ENCODE measurements at regions not wholly inside any gene's neighbourhood (a gene's known extent, or its start where the extent isn't known, plus 50 kb on each side); places are given as distances from the start of the nearest gene placed in this dataset.

DNA sequence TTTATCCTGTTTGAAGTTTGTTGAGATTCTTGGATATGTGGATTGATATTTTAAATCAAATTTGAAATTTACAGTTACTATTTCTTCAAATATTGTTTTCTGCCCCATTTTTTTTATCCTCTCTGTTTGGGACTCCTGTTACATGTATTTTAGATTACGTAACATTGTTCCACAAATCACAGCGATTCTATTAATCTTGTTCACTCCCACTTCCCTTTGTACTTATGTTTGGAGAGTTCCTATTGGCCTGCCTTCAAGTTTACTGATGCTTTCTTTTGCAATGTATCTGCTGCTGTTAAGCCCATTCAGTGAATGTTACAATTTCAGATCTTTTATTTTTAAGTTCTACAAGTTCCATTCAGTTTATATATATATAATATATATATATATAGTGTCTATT lies 288.3 kb upstream of the TNRC6C start:
- DNase-seq, result no peak
- H3K36me3 ChIP-seq, result no peaks in the 10 kb centered on the region
- H3K27ac ChIP-seq, result no peak overlapping the region
- no peaks in the 10 kb centered on the region for H3K27me3 ChIP-seq
- WGBS, 2 donors, result 76 to 86% methylated on average over 2 of the region's 2 CpGs
- H3K4me1 ChIP-seq, result peaks cover 0 to 3% (median 0%) of the 10 kb centered on the region in 4 donors
- peaks cover 0 to 8% (median 0%) of the 10 kb centered on the region in 4 donors for H3K9me3 ChIP-seq
- no peak for ATAC-seq (ENCODE audit: low FRiP score in 2 of 2)
- TF ChIP-seq POLR2A (IDR thresholded peaks at IDR 0.05), result no peak
- TF ChIP-seq POLR2AphosphoS5 (IDR thresholded peaks at IDR 0.05), result no peak
- TF ChIP-seq EP300 (IDR thresholded peaks at IDR 0.05), result no peak
- TF ChIP-seq, protein P1, sequence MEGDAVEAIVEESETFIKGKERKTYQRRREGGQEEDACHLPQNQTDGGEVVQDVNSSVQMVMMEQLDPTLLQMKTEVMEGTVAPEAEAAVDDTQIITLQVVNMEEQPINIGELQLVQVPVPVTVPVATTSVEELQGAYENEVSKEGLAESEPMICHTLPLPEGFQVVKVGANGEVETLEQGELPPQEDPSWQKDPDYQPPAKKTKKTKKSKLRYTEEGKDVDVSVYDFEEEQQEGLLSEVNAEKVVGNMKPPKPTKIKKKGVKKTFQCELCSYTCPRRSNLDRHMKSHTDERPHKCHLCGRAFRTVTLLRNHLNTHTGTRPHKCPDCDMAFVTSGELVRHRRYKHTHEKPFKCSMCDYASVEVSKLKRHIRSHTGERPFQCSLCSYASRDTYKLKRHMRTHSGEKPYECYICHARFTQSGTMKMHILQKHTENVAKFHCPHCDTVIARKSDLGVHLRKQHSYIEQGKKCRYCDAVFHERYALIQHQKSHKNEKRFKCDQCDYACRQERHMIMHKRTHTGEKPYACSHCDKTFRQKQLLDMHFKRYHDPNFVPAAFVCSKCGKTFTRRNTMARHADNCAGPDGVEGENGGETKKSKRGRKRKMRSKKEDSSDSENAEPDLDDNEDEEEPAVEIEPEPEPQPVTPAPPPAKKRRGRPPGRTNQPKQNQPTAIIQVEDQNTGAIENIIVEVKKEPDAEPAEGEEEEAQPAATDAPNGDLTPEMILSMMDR (IDR thresholded peaks at IDR 0.05), result no peak
- H3K4me3 ChIP-seq, result no peak overlapping the region

DNA sequence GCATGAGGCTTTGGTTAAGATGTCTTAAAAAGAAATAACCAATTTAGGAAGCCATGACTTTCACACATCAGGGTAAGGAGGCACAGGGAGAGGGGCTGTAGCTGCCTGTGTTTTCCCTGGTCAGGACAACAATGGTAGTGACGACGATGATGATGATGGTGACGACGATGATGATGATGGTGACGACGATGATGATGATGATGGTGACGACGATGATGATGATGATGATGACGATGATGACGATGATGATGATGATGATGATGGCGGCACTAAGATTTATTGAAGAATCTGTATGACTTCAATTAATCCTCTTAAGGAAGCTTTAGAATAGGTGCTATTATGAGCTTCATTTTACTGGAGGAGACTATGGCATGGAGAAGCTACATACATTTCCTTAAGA lies 284.1 kb upstream of the TNRC6C start:
- WGBS, 2 donors, result 77 to 85% methylated on average over 11 of the region's 11 CpGs
- Histone ChIP-seq H3K27ac (no peak overlapping the region), H3K36me3 (no peaks in the 10 kb centered on the region), H3K9me3 (no peaks in the 10 kb centered on the region), H3K4me1 (no peaks in the 10 kb centered on the region), H3K4me3 (no peak overlapping the region), H3K27me3 (no peaks in the 10 kb centered on the region)
- no peak for DNase-seq
- TF ChIP-seq EP300 (IDR thresholded peaks at IDR 0.05) (no peak), POLR2AphosphoS5 (IDR thresholded peaks at IDR 0.05) (no peak), POLR2A (IDR thresholded peaks at IDR 0.05) (no peak)
- TF ChIP-seq, protein P1 (IDR thresholded peaks at IDR 0.05), result no peak
- no peak for ATAC-seq (ENCODE audit: low FRiP score in 2 of 2)

DNA sequence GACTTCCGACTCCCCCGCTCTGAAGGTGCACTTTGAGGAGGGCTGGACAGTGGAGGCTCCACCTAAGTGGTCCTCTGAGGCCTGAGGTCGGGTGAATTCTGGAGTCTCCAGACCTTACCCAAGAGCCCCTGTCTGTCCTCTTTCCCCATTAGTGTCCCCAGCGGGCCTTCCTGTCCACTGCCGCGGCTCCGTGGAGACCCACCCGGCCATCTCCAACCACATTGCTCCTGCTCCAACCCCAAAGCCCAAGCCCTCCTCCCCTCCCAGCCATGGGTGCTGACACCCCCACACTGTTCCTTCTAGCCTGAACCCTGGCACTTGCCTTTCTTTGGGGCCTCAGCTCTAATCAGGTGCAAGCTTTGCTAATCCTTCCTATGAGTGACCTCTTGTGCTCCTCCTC lies 283.1 kb upstream of the TNRC6C start:
- no peak for TF ChIP-seq POLR2A (IDR thresholded peaks at IDR 0.05)
- TF ChIP-seq POLR2AphosphoS5 (IDR thresholded peaks at IDR 0.05), result no peak
- TF ChIP-seq, protein P1 (IDR thresholded peaks at IDR 0.05), result no peak
- no peak for TF ChIP-seq EP300 (IDR thresholded peaks at IDR 0.05)
- no peaks in the 10 kb centered on the region for H3K27me3 ChIP-seq

DNA sequence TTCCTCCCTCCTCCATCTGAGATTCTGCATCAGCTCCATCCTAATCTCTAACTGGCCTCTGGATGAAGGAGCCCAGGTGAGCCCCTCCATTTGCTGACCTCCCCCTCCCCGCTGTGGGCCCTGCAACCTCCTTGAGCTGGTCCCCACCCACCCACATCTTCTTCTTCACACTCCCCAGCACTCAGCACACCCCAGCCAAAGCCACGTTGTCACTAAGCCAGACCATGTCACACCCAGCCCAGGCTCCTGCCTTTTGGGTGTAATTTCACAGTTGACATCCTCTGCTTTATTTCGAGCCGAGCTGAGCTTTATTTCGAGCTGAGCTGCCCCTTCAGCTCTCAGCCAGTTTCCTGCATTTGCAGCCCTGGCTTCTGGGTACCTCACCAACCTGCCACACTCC lies 282.7 kb upstream of the TNRC6C start:
- no peak for TF ChIP-seq EP300 (IDR thresholded peaks at IDR 0.05)
- no peak for TF ChIP-seq POLR2A (IDR thresholded peaks at IDR 0.05)
- TF ChIP-seq, protein P1 (IDR thresholded peaks at IDR 0.05), result no peak
- TF ChIP-seq POLR2AphosphoS5 (IDR thresholded peaks at IDR 0.05), result no peak
- Histone ChIP-seq H3K4me3 (no peak overlapping the region), H3K9me3 (no peaks in the 10 kb centered on the region), H3K36me3 (no peaks in the 10 kb centered on the region), H3K4me1 (no peaks in the 10 kb centered on the region), H3K27ac (no peak overlapping the region), H3K27me3 (no peaks in the 10 kb centered on the region)
- 56 to 58% methylated on average over 5 of the region's 5 CpGs for WGBS, 2 donors
- DNase-seq, result no peak
- ATAC-seq (ENCODE audit: low FRiP score in 2 of 2), result no peak

More for the DNA sequence above, 283.1 kb upstream of the TNRC6C start:
- DNase-seq (no peak), ATAC-seq (ENCODE audit: low FRiP score in 2 of 2) (no peak)
- Histone ChIP-seq H3K27ac (no peak overlapping the region), H3K36me3 (no peaks in the 10 kb centered on the region), H3K9me3 (no peaks in the 10 kb centered on the region), H3K4me3 (no peak overlapping the region), H3K4me1 (no peaks in the 10 kb centered on the region)
- WGBS, 2 donors, result 92 to 93% methylated on average over 7 to 8 of the region's 8 CpGs

DNA sequence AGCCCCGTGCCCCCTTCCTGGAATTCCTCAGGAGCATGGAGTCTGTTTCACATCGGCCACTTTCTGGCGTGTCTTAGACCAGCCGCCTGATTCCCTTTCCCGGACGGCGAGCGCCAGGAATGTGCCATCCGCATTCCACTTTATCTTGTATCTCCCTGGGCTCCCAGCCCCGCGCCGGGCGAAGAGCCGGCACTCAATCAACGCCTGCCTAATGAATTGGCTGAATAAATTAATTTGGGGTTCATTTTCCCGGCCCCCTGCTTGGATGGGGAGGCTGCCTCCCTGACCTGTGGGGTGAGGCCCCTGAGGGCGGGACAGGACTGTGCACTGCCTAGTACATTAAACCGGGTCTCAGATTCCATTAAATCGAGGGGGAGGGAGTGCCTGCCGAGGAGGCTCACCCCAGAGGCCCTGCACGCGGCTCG lies 282.3 kb upstream of the TNRC6C start:
- no peak for ATAC-seq (ENCODE audit: low FRiP score in 2 of 2)
- Histone ChIP-seq H3K9me3 (no peaks in the 10 kb centered on the region), H3K36me3 (no peaks in the 10 kb centered on the region), H3K4me1 (no peaks in the 10 kb centered on the region), H3K27ac (no peak overlapping the region), H3K27me3 (no peaks in the 10 kb centered on the region), H3K4me3 (no peak overlapping the region)
- TF ChIP-seq POLR2AphosphoS5 (IDR thresholded peaks at IDR 0.05) (no peak), POLR2A (IDR thresholded peaks at IDR 0.05) (no peak)
- DNase-seq, result no peak
- WGBS, 2 donors, result 51 to 59% methylated on average over 23 of the region's 23 CpGs

All from upper lobe of left lung (tissue), 6 donors.